DMS53 (cell line): ENCODE measurements at regions not wholly inside any gene's neighbourhood (a gene's known extent, or its start where the extent isn't known, plus 50 kb on each side); places are given as distances from the start of the nearest gene placed in this dataset.

Source experiments
- DNase-seq: peaks from one replicate; lab custom pipeline; 2025; lab: John Stamatoyannopoulos, UW

DNA sequence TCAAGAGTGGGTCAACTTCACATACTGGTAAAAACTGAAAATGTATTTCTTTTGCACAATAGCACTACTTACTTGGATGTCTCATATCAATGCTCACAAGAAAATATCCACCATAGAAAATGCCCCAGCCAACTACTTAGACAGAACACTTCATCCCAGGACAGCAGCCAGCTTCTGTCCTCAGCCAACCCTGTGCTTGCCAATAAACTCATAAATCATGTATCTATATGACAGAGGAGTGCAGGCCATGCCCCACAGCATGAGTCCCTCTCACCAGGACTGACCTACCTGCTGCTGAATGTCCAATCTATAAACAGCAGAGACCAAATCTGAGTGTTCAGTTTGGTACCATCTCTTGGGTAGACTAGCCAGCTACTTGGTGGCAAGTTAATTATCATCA is 179.3 kb downstream of the OMA1 start:
- DNase-seq = no peak

DNA sequence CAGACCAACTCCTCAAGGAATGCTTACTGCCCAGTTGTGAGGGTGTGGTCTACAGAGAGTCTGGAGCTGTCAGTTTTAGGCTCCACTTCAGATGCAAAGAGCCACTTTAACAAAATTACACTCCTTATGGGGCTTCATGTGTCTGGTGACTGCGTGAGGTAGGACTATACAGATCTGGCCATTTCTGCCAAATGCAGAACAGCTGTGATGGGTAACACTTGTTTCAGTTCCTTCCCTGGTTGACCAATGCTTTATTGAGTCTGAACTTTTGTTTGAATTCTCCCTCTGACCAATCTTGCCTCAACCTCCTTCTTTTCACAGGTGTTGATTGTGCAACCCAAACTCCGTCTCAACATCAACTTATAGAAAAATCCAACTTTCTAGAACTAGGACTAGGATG is 181.2 kb downstream of the OMA1 start:
- DNase-seq = no peak

DNA sequence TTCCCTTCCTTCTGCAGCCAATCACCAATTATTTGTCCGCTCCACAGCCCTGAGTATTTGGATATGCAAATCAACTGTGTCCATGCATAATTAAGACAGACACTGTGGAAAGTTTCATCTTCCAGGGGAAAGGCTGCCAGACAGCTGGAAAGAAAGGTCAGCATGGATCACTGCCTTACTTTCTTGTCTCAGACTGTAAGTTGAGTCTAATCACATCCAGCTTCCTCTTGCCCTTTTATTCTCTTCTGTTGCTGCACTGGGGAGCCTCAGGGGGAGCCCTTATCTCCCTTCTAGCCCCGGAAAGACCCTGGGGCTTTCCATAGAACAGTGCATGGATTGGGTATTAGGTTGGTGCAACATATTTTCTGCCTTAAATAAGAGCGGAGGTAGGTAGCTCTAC is 182.9 kb downstream of the OMA1 start:
- no peak for DNase-seq

DNA sequence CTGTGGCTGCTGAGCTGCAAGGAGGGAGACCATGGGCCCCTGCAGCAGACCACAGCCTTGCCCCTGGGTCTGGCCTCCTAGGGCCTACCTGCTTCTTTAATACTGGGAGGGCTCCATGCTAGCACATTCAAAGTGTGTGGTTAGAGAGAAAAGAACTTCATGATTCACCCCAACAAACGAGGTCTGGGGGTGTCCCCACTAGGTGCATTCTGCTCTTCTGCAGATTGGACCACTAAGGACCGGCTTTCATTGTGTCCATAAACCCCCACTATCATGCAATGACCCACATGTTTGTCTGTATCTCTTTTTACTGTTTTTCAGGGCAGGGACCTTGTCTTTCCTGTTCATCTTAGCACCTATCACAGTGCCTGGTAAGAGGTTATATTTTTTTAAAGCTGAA is 185.4 kb downstream of the OMA1 start:
- DNase-seq = no peak

DNA sequence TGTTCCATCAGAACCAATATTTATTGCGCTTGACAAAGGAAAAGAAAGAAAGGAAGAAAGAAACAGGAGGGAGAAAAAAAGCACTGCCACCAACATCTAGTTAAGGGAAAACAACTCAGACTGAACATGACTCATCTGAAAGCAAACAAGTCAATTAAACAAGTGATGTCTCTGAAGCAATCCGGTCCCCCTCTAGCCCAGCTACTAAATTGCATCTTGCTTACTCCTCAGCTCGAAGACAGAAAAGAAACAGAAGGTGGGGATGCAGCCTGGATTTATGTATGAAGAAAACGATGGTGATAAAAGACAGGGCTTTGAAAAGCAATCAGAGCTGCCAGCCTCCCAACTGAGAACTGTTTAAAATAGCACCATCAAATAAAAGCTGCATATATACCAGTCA is 188.2 kb downstream of the OMA1 start:
- peak; percentile 85 for DNase-seq

DNA sequence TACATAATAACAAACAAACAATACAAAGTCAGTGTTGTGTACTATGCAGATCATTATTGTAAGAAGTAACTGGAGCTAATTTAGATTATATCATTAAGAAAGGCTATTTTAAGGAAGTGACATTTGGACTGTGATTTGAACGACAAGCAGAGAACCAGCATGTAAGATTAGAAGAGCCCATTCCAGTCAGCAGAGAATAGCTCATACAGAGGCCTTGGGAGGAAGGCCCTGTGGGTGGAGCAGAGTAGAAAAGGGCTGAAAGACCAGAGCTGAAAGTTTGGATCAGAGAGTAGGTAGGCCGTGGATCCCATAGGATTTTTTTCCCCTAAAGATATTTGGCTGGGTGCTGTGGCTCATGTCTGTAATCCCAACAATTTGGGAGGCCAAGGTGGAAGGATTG is 190.1 kb downstream of the OMA1 start:
- peak; percentile 32 for DNase-seq

DNA sequence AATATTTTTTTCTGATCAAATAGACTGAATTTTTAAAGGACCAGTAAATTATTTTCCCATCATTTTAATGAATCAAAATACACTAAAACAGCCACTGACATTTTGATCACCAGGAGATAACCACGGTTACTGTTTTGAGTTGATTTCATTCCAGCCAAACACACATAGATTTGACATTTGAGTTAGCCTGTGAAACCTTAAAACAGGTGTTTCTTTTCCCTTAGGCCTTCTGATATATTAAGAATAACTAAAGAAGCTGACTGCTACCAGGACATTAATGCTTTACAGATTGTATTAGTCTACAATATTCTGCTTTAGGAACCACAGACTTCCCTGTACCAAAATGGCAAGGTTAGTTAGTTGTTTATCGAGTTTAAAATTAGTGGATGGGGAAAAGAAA is 193.4 kb downstream of the OMA1 start:
- DNase-seq = peak; percentile 20

DNA sequence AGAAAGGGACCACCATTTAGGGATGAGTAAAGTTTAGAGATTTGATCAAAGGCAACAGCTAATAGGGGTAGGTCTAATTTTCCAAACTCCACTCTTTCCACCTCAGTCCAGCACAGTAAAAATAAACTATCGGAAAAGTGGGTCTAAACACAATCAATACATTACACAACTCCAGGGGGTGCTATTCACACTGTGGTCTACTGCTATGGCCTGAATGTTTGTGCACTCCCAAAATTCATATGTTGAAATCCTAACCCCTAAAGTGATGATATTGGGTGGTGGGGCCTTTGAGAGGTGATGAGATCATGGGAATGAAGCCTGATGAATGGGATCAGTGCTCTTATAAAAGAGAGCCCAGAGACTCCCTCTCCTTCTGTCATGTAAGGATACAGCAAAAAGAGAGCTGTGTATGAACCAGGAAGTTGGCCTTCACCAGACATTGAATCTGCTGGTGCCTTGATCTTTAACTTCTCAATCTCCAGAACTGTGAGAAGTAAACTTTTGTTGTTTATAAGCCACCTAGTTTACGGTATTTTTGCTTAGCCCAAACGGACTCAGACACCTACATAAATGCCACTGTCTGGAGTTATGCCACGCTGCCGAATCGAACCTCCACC is 193.9 kb downstream of the OMA1 start:
- DNase-seq = peak; percentile 20

DNA sequence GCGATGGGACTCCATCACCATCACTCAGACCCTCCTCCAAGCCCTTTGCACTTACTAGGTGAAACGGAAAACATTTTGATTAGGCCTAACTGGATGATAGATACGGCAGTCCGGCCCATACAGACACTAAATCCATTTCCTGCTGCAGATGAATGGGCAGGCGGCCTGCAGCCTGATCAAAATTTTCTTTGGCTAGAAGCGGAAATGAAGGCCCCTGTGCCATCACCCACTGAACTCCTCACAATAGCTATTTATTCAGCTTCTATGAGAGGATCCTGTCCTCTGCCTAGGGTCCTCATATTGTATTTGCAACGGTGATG is 200.5 kb downstream of the OMA1 start:
- no peak for DNase-seq

DNA sequence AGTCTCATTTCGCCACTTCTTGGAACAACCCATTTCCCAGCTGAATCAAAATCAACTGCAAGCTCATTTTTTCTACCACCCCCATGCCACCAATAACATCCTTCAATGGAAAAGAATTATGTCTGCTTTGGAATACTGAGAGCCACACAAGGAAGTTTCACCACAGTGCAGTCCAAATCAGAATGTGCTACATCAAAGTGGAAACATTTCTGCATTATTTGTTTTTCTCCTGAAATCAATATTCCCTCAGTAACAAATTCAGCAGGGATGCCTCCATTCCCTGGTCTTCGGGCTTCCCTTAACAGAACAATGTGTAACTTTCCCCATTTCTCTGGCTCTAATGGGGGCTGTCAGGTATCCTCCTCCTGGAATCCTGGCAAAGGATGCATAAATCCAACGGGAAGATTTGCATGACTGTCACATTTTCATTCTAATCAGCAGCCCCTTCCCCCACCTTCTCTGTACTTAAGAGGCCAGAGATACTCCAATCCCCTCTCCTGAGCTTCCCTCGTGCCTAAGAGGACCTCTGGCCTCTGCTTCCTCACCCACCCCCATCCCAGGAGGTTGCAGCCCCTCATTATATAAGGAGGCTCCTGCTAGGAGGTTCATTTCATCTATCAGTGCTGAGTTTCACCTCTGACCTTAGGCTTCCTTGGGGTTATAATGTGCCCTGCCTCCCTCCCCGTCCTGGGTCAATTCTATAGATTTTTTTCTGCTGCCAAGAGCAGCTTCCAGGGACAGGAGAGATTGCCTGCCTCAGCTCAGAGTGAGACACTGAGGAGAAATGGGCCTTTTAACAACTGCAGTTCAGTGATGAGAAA is 201.1 kb downstream of the OMA1 start:
- DNase-seq = no peak

DNA sequence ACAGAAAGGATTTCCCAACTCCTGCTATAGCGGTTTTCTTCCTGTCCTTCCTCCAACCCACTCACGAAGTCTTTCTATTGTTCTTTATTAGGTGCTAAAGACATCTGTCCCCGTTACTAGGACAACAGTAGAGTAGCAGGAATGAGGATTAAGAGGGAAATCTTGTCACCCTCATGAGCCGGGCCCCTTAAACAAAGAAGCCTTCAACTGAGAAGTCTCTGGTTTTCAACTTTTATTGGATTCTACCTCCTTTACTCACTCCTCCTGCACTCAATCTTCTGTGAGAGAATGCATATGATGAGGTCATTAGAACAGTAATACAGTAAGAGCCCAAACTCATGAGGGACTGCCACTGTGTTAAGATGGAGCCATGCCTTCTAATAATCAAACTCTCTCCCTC is 206.3 kb downstream of the OMA1 start:
- no peak for DNase-seq

DNA sequence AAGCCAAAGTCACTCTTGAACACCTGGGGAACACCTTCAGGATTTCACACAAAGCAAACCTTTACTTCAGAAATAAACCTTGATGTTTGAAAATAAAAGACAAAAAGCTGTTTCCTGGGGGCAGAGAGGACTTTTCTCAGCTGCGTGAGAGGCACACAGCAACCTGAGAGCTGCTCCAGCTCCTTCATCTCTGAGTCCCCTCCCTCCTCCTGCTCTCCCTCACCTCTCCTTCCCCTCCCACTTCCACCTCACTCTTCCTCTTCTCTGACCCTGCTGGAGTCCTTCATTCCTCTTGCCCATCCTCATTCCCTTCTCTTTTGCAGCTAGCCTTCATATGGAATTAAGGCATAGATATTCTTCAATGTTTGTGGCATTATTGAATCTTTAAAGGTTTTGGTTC is 208.4 kb downstream of the OMA1 start:
- DNase-seq = no peak

DNA sequence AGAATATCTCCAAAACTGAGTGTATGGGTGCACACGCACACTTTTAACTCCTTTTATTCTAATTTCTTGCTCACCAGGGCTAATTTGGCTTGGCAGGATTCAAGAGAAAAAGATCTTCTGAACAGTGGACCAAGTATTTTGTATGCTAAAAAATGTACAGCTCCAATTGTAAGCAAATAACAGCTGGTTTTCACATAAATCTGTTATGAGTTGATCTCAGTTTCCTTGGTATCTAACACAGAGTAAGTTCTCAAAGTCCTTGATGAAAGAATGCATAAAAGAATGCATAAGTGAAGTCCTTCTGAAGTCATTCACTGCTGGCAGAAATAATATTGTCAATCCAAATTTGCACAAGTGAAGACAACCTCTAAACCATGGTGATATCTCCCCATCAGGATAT is 213.0 kb downstream of the OMA1 start:
- DNase-seq = no peak

DNA sequence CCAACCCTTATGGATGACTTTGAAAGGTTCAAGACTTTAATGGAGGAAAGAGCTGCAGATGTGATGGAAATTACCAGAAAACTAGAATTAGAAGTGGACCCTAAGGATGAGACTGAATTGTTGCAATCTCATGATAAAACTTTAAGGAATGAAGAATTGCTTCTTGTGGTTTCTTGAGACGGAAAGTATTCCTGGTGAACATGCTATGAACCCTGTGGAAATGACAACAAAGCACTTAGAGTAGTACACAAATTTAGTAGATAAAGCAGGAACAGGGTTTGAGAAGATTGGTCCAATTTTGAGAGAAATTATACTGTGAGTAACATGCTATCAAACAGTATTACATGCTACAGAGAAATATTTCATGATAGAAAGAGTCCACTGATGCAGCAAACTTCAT is 215.4 kb downstream of the OMA1 start:
- DNase-seq = no peak

DNA sequence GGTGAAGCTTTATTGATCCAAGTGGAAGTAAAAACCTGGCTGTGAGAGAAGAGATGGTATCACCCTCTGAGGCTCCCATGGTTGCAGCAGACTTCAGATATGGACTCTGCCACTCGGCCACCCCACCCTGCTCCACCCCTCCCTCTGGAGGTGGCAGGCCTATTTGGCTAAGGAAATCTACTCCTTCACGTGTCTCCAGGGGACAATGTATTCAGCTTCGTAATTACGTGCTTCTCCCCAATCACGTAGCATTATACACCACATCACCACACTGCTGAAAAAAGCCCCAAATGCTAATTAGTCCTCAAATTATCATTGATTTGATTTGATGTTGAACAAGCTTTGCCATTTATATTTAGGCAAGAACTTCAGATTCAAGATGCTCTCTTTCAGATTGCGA is 220.7 kb downstream of the OMA1 start:
- no peak for DNase-seq

DNA sequence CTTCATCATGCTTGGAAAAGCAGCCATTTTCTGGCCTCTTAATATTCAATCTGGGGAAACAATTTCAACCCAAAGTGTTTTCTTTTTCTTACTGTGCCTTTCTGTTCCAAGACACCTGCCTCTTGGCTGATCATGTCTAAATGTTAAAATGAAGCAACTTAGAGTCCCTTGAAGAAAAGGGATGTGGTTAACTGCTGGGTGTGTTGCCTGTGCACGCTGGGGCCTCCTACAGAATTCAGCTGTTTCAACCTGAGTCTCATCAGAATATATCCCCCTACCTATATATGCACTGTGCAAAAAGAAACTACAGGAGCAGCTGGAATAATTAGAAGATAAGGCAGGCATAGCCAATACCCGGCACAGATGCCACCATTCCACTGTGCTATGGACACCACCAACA is 222.0 kb downstream of the OMA1 start:
- DNase-seq = no peak

DNA sequence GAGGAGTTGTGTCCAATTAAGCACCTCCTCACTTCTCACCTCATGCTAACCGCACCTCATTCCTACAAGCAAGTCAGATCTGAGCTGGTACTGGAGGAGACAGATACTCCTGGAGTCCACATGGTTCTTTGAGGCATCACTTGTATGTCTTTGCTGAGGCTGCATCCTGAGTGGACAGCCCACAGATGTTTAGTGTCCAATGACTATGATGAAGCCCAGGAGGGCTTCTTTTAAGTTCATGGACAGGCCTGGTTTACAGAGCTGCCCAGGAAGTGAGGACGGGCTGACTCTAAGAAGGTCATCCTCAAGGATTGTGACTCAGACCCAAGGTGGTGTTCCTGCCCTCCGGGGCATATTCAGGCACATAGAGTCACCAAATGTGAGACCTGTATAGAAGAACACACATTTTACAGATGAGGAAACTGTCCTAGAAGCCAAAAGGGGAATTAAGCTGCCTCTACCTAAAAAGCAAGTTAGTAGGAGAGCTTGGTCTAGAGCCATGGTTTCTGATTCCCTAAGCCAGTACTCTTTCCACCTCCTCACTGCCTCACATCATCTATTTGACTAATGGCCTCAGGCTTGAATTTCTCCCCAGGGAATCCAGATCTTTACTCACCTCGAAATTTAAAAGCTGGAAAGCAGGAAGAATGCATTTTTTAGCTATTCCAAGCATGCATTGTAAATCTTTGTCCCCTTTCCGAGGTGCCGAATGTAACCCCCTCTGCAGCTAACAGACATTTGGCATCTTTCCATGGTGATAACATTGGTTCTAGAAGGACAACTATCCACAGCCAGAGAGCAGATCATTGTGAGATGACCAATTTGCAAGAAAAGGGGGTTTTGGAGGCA is 228.1 kb downstream of the OMA1 start:
- no peak for DNase-seq

DNA sequence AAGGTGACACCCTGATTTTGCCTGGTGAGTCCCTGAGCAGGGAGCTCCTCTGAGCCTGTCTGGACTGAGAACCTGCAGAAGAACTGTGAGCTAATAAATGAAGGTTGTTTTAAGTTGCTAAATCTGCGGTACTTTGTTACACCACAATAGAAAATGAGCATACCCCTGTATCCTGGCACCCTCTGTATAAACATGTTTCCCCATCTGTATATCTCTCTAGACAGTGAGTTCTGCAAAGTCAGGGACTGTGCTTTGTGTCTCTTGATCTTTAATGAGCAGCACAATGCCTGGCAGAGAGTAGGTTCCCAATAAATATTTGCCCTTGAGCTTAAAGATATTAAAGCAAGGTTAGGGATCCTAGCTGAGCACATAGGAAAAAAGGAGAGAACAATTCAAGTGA is 228.8 kb downstream of the OMA1 start:
- no peak for DNase-seq

DNA sequence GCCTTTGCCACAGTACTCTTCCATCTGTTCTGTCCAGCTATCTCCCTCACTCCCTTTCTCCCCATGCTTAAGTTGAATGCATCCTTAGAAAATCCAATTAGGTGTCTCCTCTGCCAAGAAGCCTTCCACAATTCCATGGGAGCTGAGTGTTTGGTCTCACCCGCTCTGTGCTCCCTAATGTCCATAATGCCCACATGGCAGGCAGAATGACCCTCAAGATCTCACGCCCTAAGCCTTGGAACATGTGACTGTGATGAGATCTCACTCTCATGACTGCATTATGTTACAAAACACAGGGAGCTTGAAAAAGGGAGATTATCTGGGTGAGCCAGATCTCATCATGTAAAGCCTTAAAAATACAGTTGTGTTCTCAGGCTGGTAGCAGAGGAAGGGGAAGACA is 229.4 kb downstream of the OMA1 start:
- DNase-seq = no peak

DNA sequence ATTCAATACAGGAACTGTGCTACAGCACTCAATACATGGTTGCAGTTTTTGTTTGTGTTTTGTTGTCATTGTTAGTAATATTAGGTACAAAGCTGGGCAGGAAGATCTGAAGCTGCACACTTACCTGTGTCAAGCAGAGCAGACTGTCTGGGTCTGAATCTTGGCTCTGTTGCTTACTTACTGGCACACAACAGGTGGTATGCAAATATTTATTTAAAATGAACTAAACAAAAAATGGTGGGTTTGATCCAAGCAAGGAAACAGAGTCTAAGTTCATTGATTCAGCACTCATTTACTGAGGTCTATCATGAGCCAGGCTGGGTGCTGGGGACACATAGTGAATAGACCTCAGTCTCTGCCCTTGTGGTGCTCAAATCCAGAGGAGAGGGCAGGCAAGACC is 230.4 kb downstream of the OMA1 start:
- DNase-seq = no peak

DNA sequence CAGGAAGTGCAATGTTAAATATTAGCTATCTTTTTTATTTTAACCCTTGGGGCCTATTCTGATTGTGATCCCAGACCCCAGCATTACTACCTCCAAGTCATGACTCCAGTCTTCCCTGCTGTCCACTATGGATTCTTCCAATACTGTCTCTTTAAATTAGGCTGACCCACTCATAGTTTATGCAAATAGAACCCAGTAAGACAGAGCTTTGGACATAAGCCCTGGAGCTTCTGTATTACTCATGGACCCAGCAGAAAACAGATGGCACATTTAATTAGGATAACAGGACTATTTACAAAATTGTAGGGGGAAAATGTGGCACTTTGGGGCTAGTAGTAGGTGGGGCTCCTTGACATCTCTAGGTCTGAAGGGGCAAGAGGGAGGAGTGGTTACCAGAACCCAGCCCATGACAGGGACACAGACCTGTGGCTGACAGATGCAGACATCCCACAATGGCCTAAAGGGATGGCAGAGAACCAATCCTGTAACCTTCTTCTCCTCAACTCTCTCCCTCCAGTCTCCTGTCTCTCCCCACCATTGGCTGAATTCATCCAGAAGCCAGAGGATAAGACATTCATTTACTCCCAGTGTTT is 233.5 kb downstream of the OMA1 start:
- no peak for DNase-seq

DNA sequence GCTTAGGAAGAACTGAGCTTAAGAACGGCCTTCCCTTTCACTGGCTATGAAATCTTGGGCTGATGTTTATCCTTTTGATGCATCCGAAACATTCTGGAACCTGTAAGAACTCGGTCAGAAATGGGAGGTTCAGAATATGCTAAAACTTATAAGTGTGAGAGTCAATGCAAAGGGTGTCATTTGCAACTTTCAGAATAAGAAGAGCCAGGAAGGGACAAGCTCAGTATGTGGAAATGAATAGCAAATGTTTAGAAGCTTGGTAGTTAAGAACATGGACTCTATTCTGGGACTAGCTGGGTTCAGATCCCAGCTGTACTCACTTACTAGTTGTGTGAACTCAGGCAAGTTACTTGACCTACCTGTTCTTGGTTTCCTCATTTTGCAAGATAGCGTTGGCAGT is 234.1 kb downstream of the OMA1 start:
- no peak for DNase-seq

DNA sequence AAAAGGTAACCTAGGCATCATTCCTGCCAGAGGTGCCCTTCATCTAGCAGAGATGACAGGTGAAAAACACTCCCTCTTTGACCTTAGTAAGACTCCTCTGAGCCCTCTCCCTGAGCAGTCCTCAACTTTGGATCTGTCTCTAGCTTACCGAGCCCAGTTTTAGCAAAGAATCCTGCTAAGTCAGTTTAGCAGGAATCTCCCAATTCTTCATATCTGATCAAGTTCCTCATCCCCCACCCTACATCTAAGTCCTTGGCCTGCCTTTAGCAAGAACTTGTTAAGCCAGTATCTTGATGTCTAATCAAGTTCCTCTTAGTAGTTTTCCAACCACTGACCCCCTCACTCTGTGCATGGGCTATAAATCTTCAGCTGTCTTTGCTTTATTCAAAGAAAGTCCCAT is 235.6 kb downstream of the OMA1 start:
- no peak for DNase-seq
